HG02759 (cell line): ENCODE measurements at regions not wholly inside any gene's neighbourhood (a gene's known extent, or its start where the extent isn't known, plus 50 kb on each side); places are given as distances from the start of the nearest gene placed in this dataset.
"Not testable (repeated sequence)": the region's sequence is repeated elsewhere in the genome, so short reads cannot be mapped to it uniquely, and the experiment has no call there.

ENCODE experiments used
- ATAC-seq: cut with Tn5 transposase; IDR thresholded peaks from one replicate; pipeline ENCODE4 v1.9.1; 2021; ENCODE audit warnings: mild to moderate bottlenecking, moderate library complexity; ENCODE audit not compliant: unreplicated experiment

GRCh38 chr6:100103194-100103593 lies 109.2 kb upstream of the MCHR2 start:
- no peak for ATAC-seq

DNA sequence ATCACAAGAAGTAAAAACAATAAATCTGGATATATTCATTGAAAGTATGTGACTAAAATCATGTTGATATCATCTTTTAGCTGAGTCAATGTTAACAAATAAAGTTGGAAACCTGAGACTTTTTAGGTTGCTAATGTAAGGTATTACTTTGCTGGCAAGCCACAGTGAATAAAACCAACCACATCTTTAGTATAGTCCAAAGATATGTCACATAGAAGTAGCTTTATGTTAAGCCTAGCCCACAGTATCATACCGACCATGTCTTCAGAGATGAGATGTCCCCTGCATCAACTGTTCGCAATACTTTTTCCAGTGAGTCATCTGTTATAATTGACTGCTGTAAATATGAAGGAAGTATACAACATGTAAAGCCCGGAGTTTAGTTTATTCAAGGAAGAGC lies 107.6 kb upstream of the MCHR2 start:
- no peak for ATAC-seq

- ATAC-seq, result no peak
These were observed 106.8 kb upstream of the MCHR2 start for GRCh38 chr6:100100776-100101175.

GRCh38 chr6:100099189-100100074 lies 105.4 kb upstream of the MCHR2 start:
- ATAC-seq, result no peak

DNA sequence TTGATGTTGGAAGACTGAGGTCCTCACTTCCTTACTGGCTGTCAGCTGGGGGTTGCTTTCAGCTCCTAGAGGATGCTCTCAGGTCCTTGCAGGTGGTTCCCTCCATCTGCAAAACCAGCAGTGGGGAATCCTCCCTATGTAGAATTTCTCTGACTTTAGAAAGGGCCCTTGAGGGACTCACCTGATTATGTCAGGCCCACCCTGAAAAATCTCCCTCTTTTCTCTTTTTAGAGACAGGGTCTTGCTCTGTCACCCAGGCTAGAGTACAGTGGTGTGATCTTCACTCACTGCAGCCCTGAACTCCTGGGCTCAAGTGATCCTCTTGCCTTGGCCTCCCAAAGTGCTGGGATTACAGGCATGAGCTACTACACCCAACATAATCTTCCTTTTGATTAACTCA lies 102.9 kb upstream of the MCHR2 start:
- ATAC-seq, result no peak

- ATAC-seq, result no peak
These were observed 102.3 kb upstream of the MCHR2 start for GRCh38 chr6:100096341-100096740.

GRCh38 chr6:100093405-100093804 lies 99.4 kb upstream of the MCHR2 start:
- ATAC-seq, result no peak

DNA sequence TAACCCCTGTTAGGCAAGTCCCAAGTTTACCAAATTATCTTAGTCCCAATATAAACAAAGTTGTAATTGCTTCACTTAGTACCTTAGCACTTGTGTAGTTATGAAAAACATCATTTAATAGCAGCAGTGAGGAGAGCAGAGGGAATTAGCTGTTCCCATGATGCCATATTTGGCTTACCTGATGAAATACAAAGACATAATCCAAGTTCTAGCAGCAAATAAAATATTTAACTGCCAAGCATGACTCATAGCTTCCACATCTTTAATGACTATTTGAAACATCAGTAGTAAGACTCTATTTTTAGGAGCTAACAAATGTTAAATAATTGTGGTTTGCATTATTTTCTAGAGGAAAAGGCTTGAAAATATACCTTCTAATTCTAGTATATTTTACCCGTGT lies 94.0 kb upstream of the MCHR2 start:
- no peak for ATAC-seq

DNA sequence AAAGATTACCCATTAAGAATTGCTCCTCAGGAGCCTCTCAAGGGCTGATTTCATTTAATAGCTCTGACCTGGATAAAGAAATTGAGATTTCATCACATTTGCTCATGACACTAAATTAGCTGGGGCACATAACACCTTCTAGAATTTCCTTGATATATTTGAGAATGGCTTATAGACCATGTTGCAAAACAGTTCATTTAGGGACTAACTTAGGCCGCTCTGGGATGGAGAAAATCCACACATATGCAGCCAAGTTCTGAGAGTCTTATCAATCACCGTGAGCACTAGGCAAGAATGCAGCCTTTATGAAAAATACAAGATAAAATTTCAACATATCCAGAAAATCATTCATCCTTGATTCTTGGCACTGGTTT lies 91.0 kb upstream of the MCHR2 start:
- no peak for ATAC-seq

DNA sequence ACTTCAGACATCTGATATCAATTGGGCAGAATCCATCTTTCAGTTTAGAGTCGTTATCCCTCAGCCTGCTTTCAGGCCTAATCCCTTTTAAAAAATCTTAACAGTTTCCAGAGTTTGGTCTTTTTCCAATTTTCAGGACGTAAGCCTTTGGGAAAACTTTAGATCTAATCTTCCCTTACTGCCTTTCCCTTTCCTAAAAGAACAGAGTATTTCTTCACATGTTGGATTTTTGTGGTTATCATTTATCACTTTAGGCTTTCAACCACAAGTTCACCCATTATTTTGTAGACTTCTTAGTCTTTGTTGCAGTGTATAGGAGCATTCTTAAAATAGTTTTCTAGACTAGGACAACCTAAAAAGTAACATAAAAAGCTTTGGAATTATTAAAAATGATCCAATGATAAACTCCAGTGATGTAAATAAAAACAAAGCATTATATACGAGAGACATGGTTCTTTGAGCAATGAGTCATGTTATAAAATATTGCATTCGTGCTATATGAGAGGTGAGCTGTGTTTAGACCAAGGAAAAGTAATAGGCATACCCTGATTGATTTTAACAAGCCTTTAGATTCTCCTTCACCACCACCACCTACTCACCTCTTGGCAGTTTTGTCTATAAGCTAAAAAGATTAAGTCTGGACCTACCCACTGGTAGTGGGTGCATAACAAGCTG lies 90.4 kb upstream of the MCHR2 start:
- no peak for ATAC-seq

GRCh38 chr6:100078509-100078908 lies 84.5 kb upstream of the MCHR2 start:
- ATAC-seq, result peak; percentile 63

DNA sequence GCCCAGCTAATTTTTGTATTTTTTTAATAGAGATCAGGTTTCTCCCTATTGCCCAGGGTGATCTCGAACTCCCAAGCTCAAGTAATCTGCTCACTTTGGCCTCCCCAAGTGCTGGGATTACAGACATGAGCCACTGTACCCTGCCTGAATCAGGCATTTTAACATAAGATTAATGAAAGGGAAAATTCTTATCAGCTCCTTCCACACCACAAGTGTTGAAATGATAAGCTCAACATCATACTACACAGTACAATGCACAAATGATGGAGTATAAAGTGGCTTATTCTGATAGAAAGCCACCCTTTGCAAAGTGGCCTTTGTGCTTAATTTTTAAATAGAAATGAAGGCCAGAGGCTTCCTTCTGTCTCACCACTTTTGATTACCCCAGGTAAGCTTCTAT lies 71.3 kb upstream of the MCHR2 start:
- ATAC-seq, result no peak

DNA sequence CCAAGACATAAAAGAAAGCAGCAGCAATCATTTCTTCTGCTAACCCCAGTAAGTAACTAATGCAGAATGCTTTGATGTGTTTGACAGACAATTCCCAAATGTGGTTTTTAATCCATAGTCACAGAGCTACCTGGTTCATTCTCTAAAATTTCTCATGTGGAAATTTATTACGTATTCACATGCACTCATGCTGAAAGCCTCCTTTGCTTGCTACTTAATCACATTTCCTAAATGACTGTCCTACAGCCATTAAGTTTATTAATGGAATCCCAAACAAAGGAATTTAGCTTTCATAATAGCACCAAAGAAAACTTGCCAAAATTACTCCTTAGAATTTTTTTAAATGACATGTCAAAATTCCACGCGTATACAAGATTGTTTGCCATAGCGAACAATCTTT lies 68.6 kb upstream of the MCHR2 start:
- no peak for ATAC-seq

- no peak for ATAC-seq
These were observed 63.9 kb upstream of the MCHR2 start for GRCh38 chr6:100057941-100058340.

DNA sequence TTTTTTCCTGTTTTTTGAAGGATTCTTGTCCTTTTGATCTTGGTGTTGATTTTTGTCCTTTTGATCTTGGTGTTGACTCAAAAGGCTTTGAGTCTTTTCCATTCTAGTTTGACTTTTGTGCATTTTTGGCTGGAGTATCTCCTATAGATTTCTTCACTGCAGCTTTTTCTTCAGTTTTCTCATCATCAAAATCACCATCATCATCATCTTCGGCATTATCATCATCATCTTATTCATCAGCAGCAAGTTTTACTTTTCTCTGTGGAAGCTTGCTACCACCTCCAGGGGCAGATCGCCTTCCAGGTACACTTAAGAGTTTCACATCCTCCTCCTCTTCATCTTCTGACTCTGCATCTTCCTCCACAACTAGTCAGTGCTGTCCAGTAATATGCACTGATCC lies 56.5 kb upstream of the MCHR2 start:
- no peak for ATAC-seq

DNA sequence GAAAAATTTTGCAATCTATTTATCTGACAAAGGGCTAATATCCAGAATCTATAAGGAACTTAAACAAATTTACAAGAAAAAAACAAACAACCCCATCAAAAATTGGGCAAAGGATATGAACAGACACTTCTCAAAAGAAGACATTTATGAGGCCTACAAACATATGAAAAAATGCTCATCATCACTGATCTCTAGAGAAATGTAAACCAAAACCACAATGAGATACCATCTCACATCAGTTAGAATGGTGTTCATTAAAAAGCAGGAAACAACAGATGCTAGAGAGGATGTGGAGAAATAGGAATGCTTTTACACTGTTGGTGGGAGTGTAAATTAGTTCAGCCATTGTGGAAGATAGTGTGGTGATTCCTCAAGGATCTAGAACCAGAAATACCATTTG lies 49.9 kb upstream of the MCHR2 start:
- ATAC-seq, result not testable (repeated sequence)
